ENCODE measurements at regions not wholly inside any gene's neighbourhood (a gene's known extent, or its start where the extent isn't known, plus 50 kb on each side); places are given as distances from the start of the nearest gene placed in this dataset.

GRCh38 chr6:6074190-6074589 is 67.5 kb upstream of the NRN1 start:
- TF ChIP-seq POLR2A (IDR thresholded peaks at IDR 0.05): no peak
- no peak for TF ChIP-seq EP300 (IDR thresholded peaks at IDR 0.05)
- TF ChIP-seq, protein P1, sequence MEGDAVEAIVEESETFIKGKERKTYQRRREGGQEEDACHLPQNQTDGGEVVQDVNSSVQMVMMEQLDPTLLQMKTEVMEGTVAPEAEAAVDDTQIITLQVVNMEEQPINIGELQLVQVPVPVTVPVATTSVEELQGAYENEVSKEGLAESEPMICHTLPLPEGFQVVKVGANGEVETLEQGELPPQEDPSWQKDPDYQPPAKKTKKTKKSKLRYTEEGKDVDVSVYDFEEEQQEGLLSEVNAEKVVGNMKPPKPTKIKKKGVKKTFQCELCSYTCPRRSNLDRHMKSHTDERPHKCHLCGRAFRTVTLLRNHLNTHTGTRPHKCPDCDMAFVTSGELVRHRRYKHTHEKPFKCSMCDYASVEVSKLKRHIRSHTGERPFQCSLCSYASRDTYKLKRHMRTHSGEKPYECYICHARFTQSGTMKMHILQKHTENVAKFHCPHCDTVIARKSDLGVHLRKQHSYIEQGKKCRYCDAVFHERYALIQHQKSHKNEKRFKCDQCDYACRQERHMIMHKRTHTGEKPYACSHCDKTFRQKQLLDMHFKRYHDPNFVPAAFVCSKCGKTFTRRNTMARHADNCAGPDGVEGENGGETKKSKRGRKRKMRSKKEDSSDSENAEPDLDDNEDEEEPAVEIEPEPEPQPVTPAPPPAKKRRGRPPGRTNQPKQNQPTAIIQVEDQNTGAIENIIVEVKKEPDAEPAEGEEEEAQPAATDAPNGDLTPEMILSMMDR (IDR thresholded peaks at IDR 0.05): no peak

Measured in tibial nerve (tissue), 4 donors.